Left renal pelvis (tissue), 4 donors: ENCODE measurements at regions not wholly inside any gene's neighbourhood (a gene's known extent, or its start where the extent isn't known, plus 50 kb on each side); places are given as distances from the start of the nearest gene placed in this dataset.
"Not testable (repeated sequence)": the region's sequence is repeated elsewhere in the genome, so short reads cannot be mapped to it uniquely, and the experiment has no call there.

Experiments
- DNase-seq, 4 donors: peaks; one replicate each; pipeline ENCODE4 v3.0.0-alpha.2; 2013; ENCODE audit warnings: low read depth in 4 of 4, low spot score in 3 of 4

GRCh38 chr4:187612301-187612700 is 383.3 kb upstream of the ZFP42 start:
- peak in 1 of 4 donors; percentile 3 for DNase-seq

- DNase-seq: no peak
These were observed 382.3 kb upstream of the ZFP42 start for GRCh38 chr4:187613089-187613839.

DNA sequence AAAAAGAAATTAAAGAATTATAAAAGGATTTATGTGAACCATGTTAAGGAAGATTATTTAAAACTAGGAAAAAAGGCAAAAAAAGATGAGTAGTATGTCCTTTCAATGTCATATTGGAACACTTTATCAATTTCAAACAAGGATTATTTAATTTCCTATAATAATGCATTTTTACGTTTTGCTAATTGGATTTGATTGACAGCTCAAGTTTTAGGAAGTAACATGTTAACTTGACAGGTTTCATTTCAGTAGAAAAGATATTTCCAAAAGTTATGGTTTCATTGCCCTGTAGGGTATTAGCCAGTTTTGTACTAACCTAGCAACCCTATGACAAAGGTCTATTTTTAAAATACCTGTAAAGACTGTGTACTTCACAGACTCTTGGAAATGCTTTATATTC is 379.6 kb upstream of the ZFP42 start:
- DNase-seq: no peak

DNA sequence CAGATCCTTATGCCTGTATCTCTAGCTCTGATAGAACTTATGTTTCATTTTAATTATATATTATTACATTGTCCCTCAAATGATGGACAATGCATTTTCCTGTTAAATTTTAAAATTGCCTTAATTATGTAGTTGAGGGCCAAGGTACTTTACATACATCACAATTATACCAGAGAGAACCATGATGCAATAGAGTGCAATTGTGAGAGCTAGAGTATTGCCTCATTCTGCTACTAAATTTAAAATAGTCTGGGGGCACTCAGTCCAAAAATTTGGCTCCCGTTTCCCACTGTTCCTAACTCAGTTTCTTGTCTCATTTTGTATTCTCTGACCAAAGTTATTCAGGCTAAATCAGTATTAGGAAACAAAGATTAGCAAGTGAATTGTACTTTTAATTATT is 378.5 kb upstream of the ZFP42 start:
- no peak for DNase-seq

DNA sequence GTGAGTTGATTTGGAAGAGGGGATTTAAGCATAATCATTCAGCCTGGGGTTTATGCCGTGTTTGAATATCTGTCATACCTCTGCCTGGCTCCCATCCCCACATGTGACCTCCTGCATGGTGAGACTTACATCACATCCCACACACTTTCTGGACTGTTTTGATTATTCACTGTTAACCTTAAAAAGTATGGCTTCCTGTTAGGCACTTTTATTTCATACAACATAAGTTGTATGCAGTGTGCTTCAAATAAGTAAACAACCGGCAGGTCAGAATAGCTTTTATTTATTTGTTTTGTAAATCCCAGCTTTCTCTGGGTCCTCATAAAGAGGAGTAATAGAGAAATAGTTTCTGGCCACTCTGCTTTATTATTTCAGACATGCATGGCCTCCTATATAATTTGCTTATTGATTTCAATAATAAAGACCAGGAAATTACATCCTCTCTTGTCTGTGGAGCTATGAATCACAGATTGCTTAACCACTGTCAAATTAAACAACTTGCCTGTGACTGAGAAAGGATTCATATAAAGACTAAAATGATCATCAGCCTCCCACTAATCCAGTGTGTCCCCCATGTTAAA is 376.8 kb upstream of the ZFP42 start:
- DNase-seq: no peak

GRCh38 chr4:187619319-187619718 is 376.3 kb upstream of the ZFP42 start:
- DNase-seq: no peak

DNA sequence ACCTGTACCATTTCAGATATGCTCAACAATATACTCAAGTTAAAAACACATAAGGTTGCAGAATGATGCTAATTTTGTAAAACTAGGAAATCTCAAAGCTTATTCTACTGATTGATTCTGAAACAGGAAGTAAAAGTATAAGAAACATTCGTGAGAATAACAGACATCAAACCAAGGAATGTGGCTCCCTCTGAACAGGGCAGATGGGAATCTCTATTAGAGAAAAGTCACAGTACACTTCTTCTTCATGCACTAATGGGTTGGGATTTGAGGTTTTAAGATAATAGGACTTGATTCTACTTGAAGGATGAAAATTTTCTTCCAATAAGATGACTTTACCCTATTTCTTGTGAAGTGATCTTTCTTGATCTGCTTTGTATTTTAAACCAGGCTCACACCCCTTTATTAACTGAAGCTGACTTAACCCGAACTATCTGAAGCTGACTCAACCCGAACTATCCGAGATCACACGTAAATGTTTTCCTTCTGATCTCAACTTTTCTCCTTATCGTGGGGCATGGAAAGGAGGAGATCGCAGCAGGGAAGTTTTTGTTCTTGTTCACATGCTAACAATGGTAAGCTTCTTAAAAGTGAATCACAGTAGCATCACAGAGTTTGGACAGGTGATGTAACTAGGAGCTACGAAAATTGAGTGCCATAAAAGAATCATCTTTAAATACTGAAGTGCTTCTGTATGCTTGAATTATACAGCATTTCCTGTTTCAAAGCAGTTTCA is 363.1 kb upstream of the ZFP42 start:
- no peak for DNase-seq

GRCh38 chr4:187633245-187633644 is 362.3 kb upstream of the ZFP42 start:
- no peak for DNase-seq

DNA sequence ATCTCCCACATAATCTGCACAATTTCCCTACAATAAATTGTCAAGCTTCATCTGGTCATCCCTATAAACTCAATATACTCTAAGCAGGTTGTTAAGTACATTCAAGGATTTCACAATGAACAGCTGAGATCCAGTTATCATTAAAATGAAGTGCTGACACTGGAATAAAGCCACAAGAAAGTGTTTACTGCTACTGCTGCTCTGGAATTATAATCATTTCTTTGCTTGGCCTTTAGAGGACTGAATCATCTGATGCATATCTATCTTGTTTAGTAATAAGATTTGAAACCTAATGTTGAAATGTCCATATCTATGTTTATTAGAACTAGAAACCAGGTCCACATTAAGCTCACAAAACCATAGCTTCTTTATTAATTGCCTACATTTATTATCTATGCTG is 338.6 kb upstream of the ZFP42 start:
- DNase-seq: no peak

DNA sequence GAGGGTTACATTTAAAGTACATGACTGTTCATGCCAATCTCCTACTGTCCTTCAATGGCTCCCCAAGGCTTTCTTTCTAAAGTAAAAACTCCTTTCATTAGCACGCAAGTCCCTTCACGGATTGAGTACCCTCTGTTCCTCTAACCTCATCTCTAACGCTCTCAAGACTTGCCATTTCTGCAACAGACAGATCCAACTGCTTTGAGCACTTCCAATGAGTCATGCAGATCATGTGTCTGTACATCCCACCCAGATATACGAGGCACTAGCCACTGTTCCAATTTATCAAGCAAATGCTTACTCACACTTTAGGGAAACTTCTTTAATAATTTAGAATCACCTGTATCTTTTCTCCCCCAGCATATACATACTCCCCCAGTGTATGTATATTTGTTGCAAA is 332.5 kb upstream of the ZFP42 start:
- DNase-seq: no peak

- DNase-seq: no peak
These were observed 331.6 kb upstream of the ZFP42 start for GRCh38 chr4:187664011-187664410.

DNA sequence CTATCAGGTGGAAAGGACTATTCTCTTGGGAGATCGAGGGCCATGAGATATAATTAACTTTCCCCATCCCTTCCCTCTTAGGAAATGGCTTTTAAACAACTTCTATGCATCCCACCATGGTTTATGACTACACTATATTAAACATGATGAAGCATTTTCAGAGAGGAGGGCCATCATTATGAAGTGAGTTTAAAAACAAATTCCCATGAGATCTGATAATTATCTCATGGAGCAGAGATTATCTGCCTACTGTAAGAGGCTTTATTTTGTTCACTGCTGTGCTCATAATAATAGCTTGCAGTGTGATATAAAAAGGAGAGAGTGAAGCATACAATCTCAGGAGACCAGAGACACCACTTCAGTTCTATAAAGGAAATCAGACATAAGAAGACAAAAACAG is 330.5 kb upstream of the ZFP42 start:
- no peak for DNase-seq

- no peak for DNase-seq
These were observed 329.5 kb upstream of the ZFP42 start for GRCh38 chr4:187666034-187666433.

DNA sequence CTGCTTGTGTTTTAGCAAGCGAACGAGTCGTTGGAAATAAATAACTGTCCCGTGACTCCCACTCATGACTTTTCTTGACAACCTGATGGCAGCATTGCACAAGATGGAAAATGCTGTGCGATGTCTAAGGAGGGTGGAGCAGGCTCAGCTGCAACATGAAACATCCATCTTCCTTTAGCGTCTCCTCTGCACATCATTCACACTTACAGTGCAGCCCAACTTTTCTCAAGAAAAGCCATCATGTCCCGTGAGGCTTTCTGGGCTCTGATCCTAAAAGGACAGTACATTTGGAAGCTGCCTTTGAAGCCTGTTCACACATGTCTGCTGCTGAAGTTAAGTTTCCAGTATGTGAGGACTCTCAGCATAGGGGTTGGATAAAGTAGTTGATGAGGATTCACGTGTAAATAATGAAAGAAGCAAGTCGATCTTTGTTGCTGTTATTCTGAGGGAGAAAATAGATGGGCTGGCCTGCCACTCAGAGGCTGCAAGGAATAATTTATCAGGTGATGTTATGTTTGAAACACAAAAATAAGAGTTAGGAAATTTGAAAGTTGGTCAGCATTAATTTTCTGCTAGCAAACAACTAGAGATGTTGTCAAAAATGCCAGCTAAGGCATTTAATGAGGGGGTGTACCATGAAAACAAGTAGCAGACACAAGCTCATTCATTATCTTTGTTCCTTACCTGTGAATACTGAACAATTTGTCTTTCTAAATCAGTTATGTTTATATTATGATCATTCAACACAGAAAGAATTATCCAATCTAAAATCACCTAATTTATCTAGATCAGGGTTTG is 328.7 kb upstream of the ZFP42 start:
- peak in 2 of 4 donors; percentile 16 to 23 for DNase-seq

DNA sequence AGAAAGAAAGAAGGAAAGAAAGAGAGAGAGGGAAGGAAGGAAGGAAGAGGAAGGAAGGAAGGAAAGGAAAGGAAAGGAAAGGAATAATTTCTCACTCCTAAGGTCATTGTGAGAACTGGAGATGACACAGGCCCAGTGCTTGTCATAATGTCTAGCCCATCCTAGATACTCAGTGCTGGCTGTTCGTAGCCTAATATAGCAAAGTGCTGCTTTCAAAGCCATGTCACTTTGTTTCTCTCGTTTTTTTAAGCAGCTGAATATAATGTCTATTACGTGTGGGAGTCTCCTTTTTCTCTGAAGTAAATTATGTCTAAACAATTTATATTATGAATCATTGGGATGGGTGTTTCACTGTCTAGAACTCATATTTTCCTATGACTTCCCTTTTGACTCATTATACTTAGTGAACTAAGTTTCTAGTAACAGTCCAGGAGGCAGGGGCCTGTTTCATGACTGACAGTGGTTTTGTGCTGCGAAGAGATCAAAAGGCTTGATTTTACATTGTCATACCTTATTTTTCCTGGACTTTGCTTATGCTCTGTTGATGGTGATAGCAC is 327.0 kb upstream of the ZFP42 start:
- no peak for DNase-seq

DNA sequence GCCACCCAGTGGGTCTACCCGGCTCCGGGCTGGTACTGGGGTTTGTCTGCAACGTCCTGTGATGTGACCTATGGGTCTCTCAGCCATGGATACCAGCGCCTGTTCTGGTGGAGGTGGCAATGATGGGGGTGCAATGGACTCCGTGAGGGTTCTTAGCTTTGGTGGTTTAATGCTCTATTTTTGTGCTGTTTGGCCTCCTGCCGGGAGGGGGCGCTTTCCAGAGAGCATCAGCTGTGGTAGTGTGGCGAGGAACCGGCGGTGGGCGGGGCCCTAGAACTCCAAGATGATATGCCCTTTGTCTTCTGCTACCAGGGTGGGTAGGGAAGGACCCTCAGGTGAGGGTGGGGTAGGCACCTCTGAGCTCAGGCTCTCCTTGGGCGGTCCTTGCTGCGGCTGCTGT is 324.1 kb upstream of the ZFP42 start:
- DNase-seq: not testable (repeated sequence)

- not testable (repeated sequence) for DNase-seq
These were observed 323.6 kb upstream of the ZFP42 start for GRCh38 chr4:187671958-187672357.

DNA sequence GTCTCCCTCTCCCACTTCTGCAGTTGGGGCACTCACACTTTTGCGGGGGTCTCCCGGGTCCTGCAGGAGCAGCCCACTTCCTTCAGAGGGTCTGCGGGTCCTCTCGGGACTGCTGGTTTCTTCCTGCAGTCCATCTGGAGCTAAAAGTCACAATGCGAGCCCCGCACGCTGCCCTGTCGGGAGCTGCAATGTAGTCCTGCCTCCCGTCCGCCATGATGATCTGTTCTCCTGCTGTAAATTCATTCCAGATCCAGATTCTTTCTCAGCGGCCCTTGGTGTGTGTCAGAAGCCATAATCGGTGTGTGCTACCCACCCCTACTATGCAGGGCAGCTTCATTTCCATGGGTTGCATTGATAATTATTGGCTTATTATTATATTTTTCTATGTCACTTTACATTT is 323.0 kb upstream of the ZFP42 start:
- not testable (repeated sequence) for DNase-seq

- DNase-seq: no peak
These were observed 316.1 kb upstream of the ZFP42 start for GRCh38 chr4:187679450-187679849.

DNA sequence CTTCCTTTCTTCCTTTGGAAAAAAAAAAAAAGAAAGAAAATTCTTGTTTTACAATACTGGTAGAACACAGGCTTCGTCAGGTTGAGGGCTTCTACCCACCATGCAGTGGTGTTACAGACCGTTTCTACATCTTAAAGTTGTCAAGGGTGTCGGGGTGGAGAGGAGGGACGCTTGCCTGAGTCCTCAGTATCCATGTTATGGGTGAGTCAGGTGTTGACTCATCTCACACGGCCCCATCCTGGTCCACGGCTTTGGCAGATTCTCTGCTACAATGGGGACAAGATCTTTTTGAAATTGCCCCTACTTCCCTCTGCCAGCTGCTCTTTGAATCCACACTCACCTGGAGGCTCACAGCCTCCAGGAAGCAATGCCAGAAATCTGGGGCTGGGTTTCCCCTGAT is 310.3 kb upstream of the ZFP42 start:
- DNase-seq: no peak

- no peak for DNase-seq
These were observed 307.9 kb upstream of the ZFP42 start for GRCh38 chr4:187687697-187688096.
